ENCODE measurements at regions not wholly inside any gene's neighbourhood (a gene's known extent, or its start where the extent isn't known, plus 50 kb on each side); places are given as distances from the start of the nearest gene placed in this dataset.

GRCh38 chr4:164169591-164169990, 584.3 kb upstream of the SMIM31 start:
- H3K36me3 ChIP-seq (ENCODE audit: control insufficient read depth in 2 of 3, insufficient read depth in 3 of 3, low read length in 3 of 3) = no peaks in the 10 kb centered on the region
- CTCF ChIA-PET = no interaction called here

GRCh38 chr4:164177153-164177552, 576.8 kb upstream of the SMIM31 start:
- H3K27me3 Mint-ChIP-seq = peaks cover 0 to 5% (median 0%) of the 10 kb centered on the region in 5 donors

More at GRCh38 chr4:164169591-164169990, 584.3 kb upstream of the SMIM31 start:
- Mint-ChIP-seq H3K4me1 (no peaks in the 10 kb centered on the region), H3K27me3 (no peaks in the 10 kb centered on the region), H3K36me3 (no peaks in the 10 kb centered on the region), H3K4me3 (no peak overlapping the region), H3K9me3 (peaks cover 0 to 4% (median 0%) of the 10 kb centered on the region in 11 donors), H3K27ac (no peak overlapping the region)
- DNase-seq (no peak), ATAC-seq (no peak)
- Histone ChIP-seq H3K27ac (ENCODE audit: low read depth, low read length) (no peak overlapping the region), H3K9me3 (ENCODE audit: control insufficient read depth in 2 of 3, low read length in 3 of 3) (no peaks in the 10 kb centered on the region), H3K4me3 (ENCODE audit: low read length) (no peak overlapping the region), H3K4me1 (ENCODE audit: control insufficient read depth in 2 of 2, insufficient read depth in 2 of 2, low read length in 2 of 2) (no peaks in the 10 kb centered on the region), H3K27me3 (ENCODE audit: control insufficient read depth in 2 of 2, insufficient read depth in 2 of 2, low read length in 2 of 2) (no peaks in the 10 kb centered on the region)
- POLR2A ChIA-PET = no interaction called here
- intact Hi-C loops (cut with micrococcal nuclease) = no loop called here

GRCh38 chr4:164177753-164178152, 576.2 kb upstream of the SMIM31 start:
- no peaks in the 10 kb centered on the region for H3K27me3 ChIP-seq (ENCODE audit: control insufficient read depth in 2 of 2, insufficient read depth in 2 of 2, low read length in 2 of 2)
- no peak overlapping the region for H3K27ac Mint-ChIP-seq
- no peaks in the 10 kb centered on the region for H3K4me1 Mint-ChIP-seq
- no peak overlapping the region for H3K27ac ChIP-seq (ENCODE audit: low read depth, low read length)
- ChIA-PET POLR2A (no interaction called here), CTCF (no interaction called here)
- intact Hi-C loops (cut with micrococcal nuclease) = no loop called here
- ATAC-seq = no peak
- no peak for DNase-seq
- no peaks in the 10 kb centered on the region for H3K36me3 ChIP-seq (ENCODE audit: control insufficient read depth in 2 of 3, insufficient read depth in 3 of 3, low read length in 3 of 3)
- H3K4me3 ChIP-seq (ENCODE audit: low read length) = no peak overlapping the region
- no peaks in the 10 kb centered on the region for H3K36me3 Mint-ChIP-seq
- H3K27me3 Mint-ChIP-seq = peaks cover 0 to 5% (median 0%) of the 10 kb centered on the region in 5 donors
- H3K4me3 Mint-ChIP-seq = no peak overlapping the region
- no peaks in the 10 kb centered on the region for H3K9me3 ChIP-seq (ENCODE audit: control insufficient read depth in 2 of 3, low read length in 3 of 3)
- no peaks in the 10 kb centered on the region for H3K4me1 ChIP-seq (ENCODE audit: control insufficient read depth in 2 of 2, insufficient read depth in 2 of 2, low read length in 2 of 2)
- H3K9me3 Mint-ChIP-seq = peaks cover 0 to 2% (median 0%) of the 10 kb centered on the region in 11 donors

More at GRCh38 chr4:164177153-164177552, 576.8 kb upstream of the SMIM31 start:
- Mint-ChIP-seq H3K4me3 (no peak overlapping the region), H3K27ac (no peak overlapping the region), H3K36me3 (no peaks in the 10 kb centered on the region), H3K4me1 (no peaks in the 10 kb centered on the region), H3K9me3 (peaks cover 0 to 2% (median 0%) of the 10 kb centered on the region in 11 donors)
- Histone ChIP-seq H3K4me1 (ENCODE audit: control insufficient read depth in 2 of 2, insufficient read depth in 2 of 2, low read length in 2 of 2) (no peaks in the 10 kb centered on the region), H3K36me3 (ENCODE audit: control insufficient read depth in 2 of 3, insufficient read depth in 3 of 3, low read length in 3 of 3) (no peaks in the 10 kb centered on the region), H3K9me3 (ENCODE audit: control insufficient read depth in 2 of 3, low read length in 3 of 3) (no peaks in the 10 kb centered on the region), H3K27me3 (ENCODE audit: control insufficient read depth in 2 of 2, insufficient read depth in 2 of 2, low read length in 2 of 2) (no peaks in the 10 kb centered on the region), H3K4me3 (ENCODE audit: low read length) (no peak overlapping the region), H3K27ac (ENCODE audit: low read depth, low read length) (no peak overlapping the region)
- intact Hi-C loops (cut with micrococcal nuclease) = no loop called here
- CTCF ChIA-PET = no interaction called here
- ATAC-seq (no peak), DNase-seq (no peak)
- POLR2A ChIA-PET = no interaction called here

- DNase-seq = no peak
- no peak overlapping the region for H3K27ac Mint-ChIP-seq
- H3K4me1 Mint-ChIP-seq = no peaks in the 10 kb centered on the region
- POLR2A ChIA-PET = no interaction called here
- H3K27me3 Mint-ChIP-seq = peaks cover 0 to 4% (median 0%) of the 10 kb centered on the region in 5 donors
- peaks cover 0 to 4% (median 0%) of the 10 kb centered on the region in 11 donors for H3K9me3 Mint-ChIP-seq
- H3K4me3 Mint-ChIP-seq = no peak overlapping the region
- no peaks in the 10 kb centered on the region for H3K9me3 ChIP-seq (ENCODE audit: control insufficient read depth in 2 of 3, low read length in 3 of 3)
- CTCF ChIA-PET = no interaction called here
- no peak overlapping the region for H3K27ac ChIP-seq (ENCODE audit: low read depth, low read length)
- H3K36me3 Mint-ChIP-seq = no peaks in the 10 kb centered on the region
- no peak for ATAC-seq
- no peak overlapping the region for H3K4me3 ChIP-seq (ENCODE audit: low read length)
- intact Hi-C loops (cut with micrococcal nuclease) = no loop called here
- H3K4me1 ChIP-seq (ENCODE audit: control insufficient read depth in 2 of 2, insufficient read depth in 2 of 2, low read length in 2 of 2) = no peaks in the 10 kb centered on the region
- no peaks in the 10 kb centered on the region for H3K36me3 ChIP-seq (ENCODE audit: control insufficient read depth in 2 of 3, insufficient read depth in 3 of 3, low read length in 3 of 3)
- no peaks in the 10 kb centered on the region for H3K27me3 ChIP-seq (ENCODE audit: control insufficient read depth in 2 of 2, insufficient read depth in 2 of 2, low read length in 2 of 2)
These were observed 565.7 kb upstream of the SMIM31 start for GRCh38 chr4:164188236-164188635.

GRCh38 chr4:164192844-164193243, 561.1 kb upstream of the SMIM31 start:
- H3K36me3 ChIP-seq (ENCODE audit: control insufficient read depth in 2 of 3, insufficient read depth in 3 of 3, low read length in 3 of 3) = no peaks in the 10 kb centered on the region
- H3K27me3 ChIP-seq (ENCODE audit: control insufficient read depth in 2 of 2, insufficient read depth in 2 of 2, low read length in 2 of 2) = no peaks in the 10 kb centered on the region
- no peaks in the 10 kb centered on the region for H3K4me1 ChIP-seq (ENCODE audit: control insufficient read depth in 2 of 2, insufficient read depth in 2 of 2, low read length in 2 of 2)
- H3K9me3 ChIP-seq (ENCODE audit: control insufficient read depth in 2 of 3, low read length in 3 of 3) = no peaks in the 10 kb centered on the region
- Mint-ChIP-seq H3K4me3 (no peak overlapping the region), H3K36me3 (no peaks in the 10 kb centered on the region), H3K27ac (no peak overlapping the region), H3K27me3 (peaks cover 0 to 4% (median 0%) of the 10 kb centered on the region in 5 donors), H3K4me1 (no peaks in the 10 kb centered on the region), H3K9me3 (peaks cover 0 to 4% (median 0%) of the 10 kb centered on the region in 11 donors)
- DNase-seq (no peak), ATAC-seq (no peak)
- no peak overlapping the region for H3K4me3 ChIP-seq (ENCODE audit: low read length)
- ChIA-PET CTCF (no interaction called here), POLR2A (no interaction called here)
- no peak overlapping the region for H3K27ac ChIP-seq (ENCODE audit: low read depth, low read length)
- intact Hi-C loops (cut with micrococcal nuclease) = no loop called here

GRCh38 chr4:164193676-164194075, 560.3 kb upstream of the SMIM31 start:
- CTCF ChIA-PET = no interaction called here
- Mint-ChIP-seq H3K36me3 (no peaks in the 10 kb centered on the region), H3K4me1 (no peaks in the 10 kb centered on the region), H3K4me3 (no peak overlapping the region), H3K27ac (no peak overlapping the region), H3K9me3 (peaks cover 0 to 4% (median 0%) of the 10 kb centered on the region in 11 donors), H3K27me3 (peaks cover 0 to 5% (median 0%) of the 10 kb centered on the region in 5 donors)
- H3K27ac ChIP-seq (ENCODE audit: low read depth, low read length) = no peak overlapping the region
- no peaks in the 10 kb centered on the region for H3K27me3 ChIP-seq (ENCODE audit: control insufficient read depth in 2 of 2, insufficient read depth in 2 of 2, low read length in 2 of 2)
- no peak for DNase-seq
- H3K9me3 ChIP-seq (ENCODE audit: control insufficient read depth in 2 of 3, low read length in 3 of 3) = no peaks in the 10 kb centered on the region
- no peak overlapping the region for H3K4me3 ChIP-seq (ENCODE audit: low read length)
- H3K36me3 ChIP-seq (ENCODE audit: control insufficient read depth in 2 of 3, insufficient read depth in 3 of 3, low read length in 3 of 3) = no peaks in the 10 kb centered on the region
- intact Hi-C loops (cut with micrococcal nuclease) = no loop called here
- POLR2A ChIA-PET = no interaction called here
- H3K4me1 ChIP-seq (ENCODE audit: control insufficient read depth in 2 of 2, insufficient read depth in 2 of 2, low read length in 2 of 2) = no peaks in the 10 kb centered on the region
- ATAC-seq = no peak

GRCh38 chr4:164197556-164197955, 556.4 kb upstream of the SMIM31 start:
- no peak overlapping the region for H3K27ac ChIP-seq (ENCODE audit: low read depth, low read length)
- no peak for ATAC-seq
- POLR2A ChIA-PET = no interaction called here

More at GRCh38 chr4:164197556-164197955, 556.4 kb upstream of the SMIM31 start:
- no peak overlapping the region for H3K4me3 Mint-ChIP-seq
- Histone ChIP-seq H3K27me3 (ENCODE audit: control insufficient read depth in 2 of 2, insufficient read depth in 2 of 2, low read length in 2 of 2) (no peaks in the 10 kb centered on the region), H3K9me3 (ENCODE audit: control insufficient read depth in 2 of 3, low read length in 3 of 3) (no peaks in the 10 kb centered on the region), H3K4me1 (ENCODE audit: control insufficient read depth in 2 of 2, insufficient read depth in 2 of 2, low read length in 2 of 2) (no peaks in the 10 kb centered on the region), H3K4me3 (ENCODE audit: low read length) (no peak overlapping the region), H3K36me3 (ENCODE audit: control insufficient read depth in 2 of 3, insufficient read depth in 3 of 3, low read length in 3 of 3) (no peaks in the 10 kb centered on the region)
- H3K36me3 Mint-ChIP-seq = no peaks in the 10 kb centered on the region
- peaks cover 0 to 5% (median 0%) of the 10 kb centered on the region in 5 donors for H3K27me3 Mint-ChIP-seq
- no peak for DNase-seq
- CTCF ChIA-PET = no interaction called here
- no peak overlapping the region for H3K27ac Mint-ChIP-seq
- intact Hi-C loops (cut with micrococcal nuclease) = no loop called here
- no peaks in the 10 kb centered on the region for H3K4me1 Mint-ChIP-seq
- peaks cover 0 to 3% (median 0%) of the 10 kb centered on the region in 11 donors for H3K9me3 Mint-ChIP-seq
